GM12878 (cell line): ENCODE measurements at regions not wholly inside any gene's neighbourhood (a gene's known extent, or its start where the extent isn't known, plus 50 kb on each side); places are given as distances from the start of the nearest gene placed in this dataset.

Source experiments
- ATAC-seq: fragments of 200-7000 bp; cut with Tn5 transposase; 3 replicates; pipeline ENCODE4 v1.9.1; 2020; ENCODE audit warnings: mild to moderate bottlenecking, moderate library complexity
- BruUV-seq: library from RNA; stranded (reverse); fragments of 400-500 nt; replicated peaks from 2 replicates; lab custom pipeline; 2021; lab: Mats Ljungman, UMichigan
- CTCF ChIA-PET: fragments of 300-600 bp; sonication (Branson Sonifier 250); formaldehyde crosslinking; extraction: SDS; loops from one replicate; lab custom pipeline; 2021; ENCODE audit warnings: inconsistent platforms; lab: Yijun Ruan, JAX
- POLR2A ChIA-PET: fragments of 350-600 bp; formaldehyde crosslinking; extraction: SDS; loops from one replicate; lab custom pipeline; 2021; ENCODE audit warnings: inconsistent platforms; lab: Charles Lee
- RAD21 ChIA-PET: fragments of 300-600 bp; sonication (Branson Sonifier 250); formaldehyde crosslinking; loops from one replicate; lab custom pipeline; 2023; ENCODE audit warnings: antibody characterized with exemption; ENCODE audit not compliant: unreplicated experiment; lab: Charles Lee
- SMC1A ChIA-PET: fragments of 300-600 bp; sonication (Branson Sonifier 250); formaldehyde crosslinking; loops from one replicate; lab custom pipeline; 2023; ENCODE audit not compliant: unreplicated experiment, uncharacterized antibody; lab: Charles Lee
- DNase-seq: peaks from one replicate; pipeline ENCODE4 v3.0.0-alpha.2; 2011; ENCODE audit warnings: low read depth, low spot score
- FAIRE-seq: peaks from 3 replicates; lab custom pipeline; 2011; peaks lifted over from hg19 to GRCh38; lab: Jason Lieb, UNC
- H2AFZ ChIP-seq: 2 replicates; pipeline ENCODE4 v1.6.0; 2011; ENCODE audit warnings: low read depth, low read length, control low read depth; ENCODE audit not compliant: control insufficient read depth
- H3K27ac ChIP-seq: 2 replicates; pipeline ENCODE4 v1.5.1; 2011; ENCODE audit warnings: control low read depth; ENCODE audit not compliant: control insufficient read depth, insufficient read depth
- H3K27me3 ChIP-seq, 2 experiments: replicated peaks in 1 of 2; 2 replicates each; pipeline versions ENCODE4 v1.6.0 to v1.6.1; 2011; ENCODE audit warnings: low read length in 1 of 2; ENCODE audit not compliant: control insufficient read depth in 2 of 2, insufficient read depth in 2 of 2
- H3K36me3 ChIP-seq, 2 experiments: 2 replicates each; pipeline ENCODE4 v1.5.1; 2011; ENCODE audit warnings: low read length in 1 of 2; ENCODE audit not compliant: control insufficient read depth in 2 of 2, insufficient read depth in 2 of 2
- H3K4me1 ChIP-seq: 2 replicates; pipeline ENCODE4 v1.6.1; 2011; ENCODE audit warnings: mild to moderate bottlenecking, low read length, moderate library complexity, mixed read lengths; ENCODE audit not compliant: control insufficient read depth, insufficient read depth
- H3K4me2 ChIP-seq: 2 replicates; pipeline ENCODE4 v1.6.0; 2011; ENCODE audit warnings: control low read depth; ENCODE audit not compliant: control insufficient read depth, insufficient read depth
- H3K4me3 ChIP-seq: fragments of 200-600 bp; sonication (generic); 2 replicates; pipeline ENCODE4 v1.5.1; 2016
- H3K79me2 ChIP-seq: 2 replicates; pipeline ENCODE4 v1.6.0; 2011; ENCODE audit warnings: low read length; ENCODE audit not compliant: control insufficient read depth, insufficient read depth
- H3K9ac ChIP-seq: 2 replicates; pipeline ENCODE4 v1.8.0; 2011; ENCODE audit warnings: low read length, control low read depth, mixed read lengths; ENCODE audit not compliant: control insufficient read depth, insufficient read depth
- H3K9me3 ChIP-seq: replicated peaks from 3 replicates; pipeline ENCODE4 v1.5.1; 2011; ENCODE audit warnings: mild to moderate bottlenecking, low read length; ENCODE audit not compliant: control insufficient read depth, insufficient read depth
- H4K20me1 ChIP-seq: 2 replicates; pipeline ENCODE4 v1.6.0; 2011; ENCODE audit not compliant: control insufficient read depth, insufficient read depth
- BMI1 ChIP-seq: fragments of 450-650 bp; IDR thresholded peaks from 2 replicates; pipeline ENCODE4 v1.6.1; 2016; ENCODE audit warnings: mild to moderate bottlenecking, moderate library complexity, borderline replicate concordance
- DPF2 ChIP-seq: fragments of 450-650 bp; IDR thresholded peaks from 2 replicates; pipeline ENCODE4 v1.6.1; 2017; ENCODE audit warnings: mild to moderate bottlenecking
- EGR1 ChIP-seq, 2 experiments: IDR thresholded peaks; 1 replicate in 1 of 2; 2 replicates in 1 of 2; pipeline ENCODE4 v1.6.1; 2011 to 2012; ENCODE audit warnings: low read depth in 2 of 2, low read length in 2 of 2, borderline replicate concordance in 1 of 2, mild to moderate bottlenecking in 1 of 2, moderate library complexity in 1 of 2
- FOXM1 ChIP-seq: IDR thresholded peaks from 2 replicates; pipeline ENCODE4 v1.6.1; 2012; ENCODE audit warnings: low read depth, mild to moderate bottlenecking, inconsistent platforms, low read length, moderate library complexity
- MLLT1 ChIP-seq: fragments of 450-650 bp; IDR thresholded peaks from 2 replicates; pipeline ENCODE4 v1.6.1; 2016; ENCODE audit warnings: mild to moderate bottlenecking
- NBN ChIP-seq: fragments of 450-650 bp; IDR thresholded peaks from 2 replicates; pipeline ENCODE4 v1.6.1; 2016
- PAX5 ChIP-seq: IDR thresholded peaks from 2 replicates; pipeline ENCODE4 v1.6.1; 2011; ENCODE audit warnings: low read depth, low read length, borderline replicate concordance
- RFX5 ChIP-seq: IDR thresholded peaks from 2 replicates; pipeline ENCODE4 v1.6.1; 2011; ENCODE audit warnings: low read depth, low read length, improper control_type of control experiment
- SKIL ChIP-seq: fragments of 450-650 bp; IDR thresholded peaks from 2 replicates; pipeline ENCODE4 v1.6.1; 2017; ENCODE audit warnings: mild to moderate bottlenecking, low read depth, inconsistent platforms; ENCODE audit not compliant: poor library complexity, severe bottlenecking
- SP1 ChIP-seq: IDR thresholded peaks from one replicate; pipeline ENCODE4 v1.6.1; 2011; ENCODE audit warnings: low read depth, low read length
- TBL1XR1 ChIP-seq: IDR thresholded peaks from 2 replicates; pipeline ENCODE4 v1.6.1; 2012; ENCODE audit warnings: low read depth, low read length, improper control_type of control experiment
- TCF3 ChIP-seq: IDR thresholded peaks from 2 replicates; pipeline ENCODE4 v1.6.1; 2012; ENCODE audit warnings: low read depth, mild to moderate bottlenecking, low read length, borderline replicate concordance; ENCODE audit not compliant: insufficient read depth
- ZNF687 ChIP-seq: fragments of 450-650 bp; IDR thresholded peaks from 2 replicates; pipeline ENCODE4 v1.6.1; 2017; ENCODE audit warnings: mild to moderate bottlenecking, moderate library complexity
- WGBS: methylation state at CpG from one replicate; pipeline ENCODE4 v1.1.6; 2016; ENCODE audit warnings: low lambda C conversion rate; ENCODE audit not compliant: insufficient replicate concordance, insufficient coverage; ENCODE audit errors: missing lambda C conversion rate; 5-methylcytosine and 5-hydroxymethylcytosine counted together
- in situ Hi-C: fragments of 300-500 bp; cut with MboI; formaldehyde crosslinking; loops from 9 replicates; pipeline ENCODE4 v1.14.3; 2018; ENCODE audit warnings: mixed read lengths
- intact Hi-C: fragments of 100-400 bp; cut with micrococcal nuclease; formaldehyde crosslinking; loops from one replicate; pipeline ENCODE4 v1.14.2; 2022; ENCODE audit not compliant: unreplicated experiment

- TF ChIP-seq SKIL, result no peak
- TF ChIP-seq TCF3, result no peak
- TF ChIP-seq EGR1 (IDR thresholded peaks at IDR 0.05; ENCODE audit: borderline replicate concordance in 1 of 2, low read depth in 2 of 2, low read length in 2 of 2), result no peak
- no peak for TF ChIP-seq FOXM1
- no peak for TF ChIP-seq TBL1XR1
These were observed 171.0 kb upstream of the MBNL1 start (continued) for GRCh38 chr3:152097770-152098169.

- no peak overlapping the region for H3K9ac ChIP-seq
- peaks cover 2% of the 10 kb centered on the region; the same call in 2 of the 3 replicates for H3K9me3 ChIP-seq
- DNase-seq (peak; percentile 59), ATAC-seq (peak; percentile 99), FAIRE-seq (peak; percentile 75)
- H2AFZ ChIP-seq, result no peak overlapping the region
- no peaks in the 10 kb centered on the region for H3K79me2 ChIP-seq
- no TSS peak for BruUV-seq
- ChIA-PET CTCF (interaction anchor here (1.0 to 1.3 kb wide), 5 partner anchors 16 to 343 kb away, joined by 3 to 6 read pairs (median 4); no protein-coding TSS in a partner anchor), SMC1A (interaction anchor here (0.7 to 2.0 kb wide), 11 partner anchors 9 to 343 kb away, joined by 3 to 7 read pairs (median 3); no protein-coding TSS in a partner anchor), RAD21 (interaction anchor here (0.9 to 1.6 kb wide), 6 partner anchors 9 to 343 kb away, joined by 3 to 4 read pairs (median 3); no protein-coding TSS in a partner anchor), POLR2A (no interaction called here)
- in situ Hi-C loops, result no loop called here
- WGBS, result 65% methylated on average over 3 of the region's 3 CpGs
- no peaks in the 10 kb centered on the region for H4K20me1 ChIP-seq
- H3K4me1 ChIP-seq, result no peaks in the 10 kb centered on the region
- no peaks in the 10 kb centered on the region for H3K27me3 ChIP-seq
- no peak overlapping the region for H3K4me2 ChIP-seq
- intact Hi-C loops, result no loop called here
- no peak overlapping the region for H3K4me3 ChIP-seq
- H3K36me3 ChIP-seq, result no peaks in the 10 kb centered on the region
- no peak overlapping the region for H3K27ac ChIP-seq
- no peak for TF ChIP-seq RFX5
- TF ChIP-seq PAX5, result no peak
- 0 out of 2 replicates have a peak, but pooled peaks have one; percentile 39 for TF ChIP-seq MLLT1
- TF ChIP-seq DPF2, result peak; percentile 61; the same call in 1 of the 2 replicates
- no peak for TF ChIP-seq ZNF687
- no peak for TF ChIP-seq SP1
- no peak; the same call in 1 of the 2 replicates for TF ChIP-seq BMI1
- TF ChIP-seq NBN, result peak; percentile 46; the same call in 1 of the 2 replicates
These were observed 168.1 kb upstream of the MBNL1 start for GRCh38 chr3:152100491-152101132.
